ENCODE measurements at regions not wholly inside any gene's neighbourhood (a gene's known extent, or its start where the extent isn't known, plus 50 kb on each side); places are given as distances from the start of the nearest gene placed in this dataset.

DNA sequence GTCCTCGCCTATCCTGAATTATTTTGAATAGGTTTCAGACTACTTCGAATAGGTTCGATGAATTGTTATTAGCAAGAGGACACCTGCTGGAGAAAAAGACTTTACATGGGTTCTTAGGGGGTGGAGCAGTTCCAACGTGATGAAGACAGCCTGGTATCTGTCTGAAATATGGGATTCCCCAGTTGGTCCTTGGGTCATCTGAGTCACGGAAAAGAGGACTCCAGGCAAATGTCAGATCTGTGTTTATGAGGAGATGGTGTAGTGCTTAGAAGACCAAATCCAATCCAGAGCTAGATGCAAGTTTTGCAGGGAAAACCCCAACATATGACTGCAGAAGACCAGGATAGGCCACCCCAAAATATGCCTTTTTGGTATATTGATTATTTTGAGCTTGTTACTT lies 98.9 kb upstream of the IGSF10 start:
- no peak overlapping the region for H3K9ac ChIP-seq (ENCODE audit: control insufficient read depth, extremely low read depth, insufficient read depth, low read length)
- no peaks in the 10 kb centered on the region for H3K36me3 ChIP-seq (ENCODE audit: control insufficient read depth in 2 of 2, extremely low read depth in 1 of 2, insufficient read depth in 2 of 2, low read length in 2 of 2)
- H2AFZ ChIP-seq (ENCODE audit: control insufficient read depth, low read length), result no peak overlapping the region
- FAIRE-seq, result no peak
- dilution Hi-C loops (cut with MboI; ENCODE audit: extremely low pct_ligation_motif_present, low sequenced_read_pairs), result no loop called here
- no peak for DNase-seq (ENCODE audit: low read depth, low spot score)
- H4K20me1 ChIP-seq (ENCODE audit: control insufficient read depth, extremely low read depth, insufficient read depth, low read length), result no peaks in the 10 kb centered on the region
- no peaks in the 10 kb centered on the region for H3K4me1 ChIP-seq (ENCODE audit: control insufficient read depth, extremely low read depth, insufficient read depth, low read length)
- no peak overlapping the region for H3K27ac ChIP-seq (ENCODE audit: control insufficient read depth, insufficient read depth, low read length)
- H3K4me2 ChIP-seq (ENCODE audit: control insufficient read depth, extremely low read depth, insufficient read depth, low read depth, low read length), result no peak overlapping the region
- no peak overlapping the region for H3K4me3 ChIP-seq (ENCODE audit: control insufficient read depth in 2 of 3, extremely low read depth in 1 of 3, insufficient read depth in 2 of 3, low read depth in 1 of 3, low read length in 3 of 3)
- H3K27me3 ChIP-seq (ENCODE audit: control insufficient read depth, extremely low read depth, insufficient read depth, low read length), result no peaks in the 10 kb centered on the region
- no peak for TF ChIP-seq EZH2 (IDR thresholded peaks at IDR 0.05; ENCODE audit: low read length)
- TF ChIP-seq, protein P1, sequence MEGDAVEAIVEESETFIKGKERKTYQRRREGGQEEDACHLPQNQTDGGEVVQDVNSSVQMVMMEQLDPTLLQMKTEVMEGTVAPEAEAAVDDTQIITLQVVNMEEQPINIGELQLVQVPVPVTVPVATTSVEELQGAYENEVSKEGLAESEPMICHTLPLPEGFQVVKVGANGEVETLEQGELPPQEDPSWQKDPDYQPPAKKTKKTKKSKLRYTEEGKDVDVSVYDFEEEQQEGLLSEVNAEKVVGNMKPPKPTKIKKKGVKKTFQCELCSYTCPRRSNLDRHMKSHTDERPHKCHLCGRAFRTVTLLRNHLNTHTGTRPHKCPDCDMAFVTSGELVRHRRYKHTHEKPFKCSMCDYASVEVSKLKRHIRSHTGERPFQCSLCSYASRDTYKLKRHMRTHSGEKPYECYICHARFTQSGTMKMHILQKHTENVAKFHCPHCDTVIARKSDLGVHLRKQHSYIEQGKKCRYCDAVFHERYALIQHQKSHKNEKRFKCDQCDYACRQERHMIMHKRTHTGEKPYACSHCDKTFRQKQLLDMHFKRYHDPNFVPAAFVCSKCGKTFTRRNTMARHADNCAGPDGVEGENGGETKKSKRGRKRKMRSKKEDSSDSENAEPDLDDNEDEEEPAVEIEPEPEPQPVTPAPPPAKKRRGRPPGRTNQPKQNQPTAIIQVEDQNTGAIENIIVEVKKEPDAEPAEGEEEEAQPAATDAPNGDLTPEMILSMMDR (optimal IDR thresholded peaks at IDR 0.05 in 1 of 3, IDR thresholded peaks at IDR 0.05 in 1 of 3, conservative IDR thresholded peaks at IDR 0.05 in 1 of 3; ENCODE audit: extremely low read depth in 1 of 3, insufficient read depth in 2 of 3, low read length in 3 of 3), result no peak
- no peaks in the 10 kb centered on the region for H3K9me1 ChIP-seq (ENCODE audit: control insufficient read depth, extremely low read depth, insufficient read depth, low read length)
- no peaks in the 10 kb centered on the region for H3K9me3 ChIP-seq (ENCODE audit: control insufficient read depth, low read depth, low read length)
- no peaks in the 10 kb centered on the region for H3K79me2 ChIP-seq (ENCODE audit: control insufficient read depth, insufficient read depth, low read length)

DNA sequence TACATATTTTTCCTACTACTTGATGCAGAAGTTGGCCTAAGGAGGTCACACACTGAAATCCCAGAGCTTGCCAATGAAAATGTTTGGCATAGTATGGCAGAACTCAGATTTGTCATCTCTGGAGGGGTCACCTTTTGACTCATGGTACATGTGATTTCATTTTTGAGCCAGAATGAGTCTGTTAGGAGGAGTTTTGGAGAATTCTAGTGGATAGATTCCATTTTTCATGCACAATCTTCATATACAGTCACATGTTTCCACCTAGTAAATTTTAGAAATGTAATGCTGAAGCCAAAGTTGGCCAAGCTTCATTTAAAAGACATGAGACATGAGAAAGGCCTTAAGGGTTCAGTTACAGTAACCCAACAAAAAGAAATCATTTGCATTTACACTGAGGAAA lies 97.8 kb upstream of the IGSF10 start:
- no peaks in the 10 kb centered on the region for H3K9me3 ChIP-seq (ENCODE audit: control insufficient read depth, low read depth, low read length)
- no peaks in the 10 kb centered on the region for H3K79me2 ChIP-seq (ENCODE audit: control insufficient read depth, insufficient read depth, low read length)
- H3K9ac ChIP-seq (ENCODE audit: control insufficient read depth, extremely low read depth, insufficient read depth, low read length), result no peak overlapping the region
- FAIRE-seq, result no peak
- H3K4me1 ChIP-seq (ENCODE audit: control insufficient read depth, extremely low read depth, insufficient read depth, low read length), result no peaks in the 10 kb centered on the region
- H3K27me3 ChIP-seq (ENCODE audit: control insufficient read depth, extremely low read depth, insufficient read depth, low read length), result no peaks in the 10 kb centered on the region
- H2AFZ ChIP-seq (ENCODE audit: control insufficient read depth, low read length), result no peak overlapping the region
- H3K9me1 ChIP-seq (ENCODE audit: control insufficient read depth, extremely low read depth, insufficient read depth, low read length), result no peaks in the 10 kb centered on the region
- no peaks in the 10 kb centered on the region for H3K36me3 ChIP-seq (ENCODE audit: control insufficient read depth in 2 of 2, extremely low read depth in 1 of 2, insufficient read depth in 2 of 2, low read length in 2 of 2)
- dilution Hi-C loops (cut with MboI; ENCODE audit: extremely low pct_ligation_motif_present, low sequenced_read_pairs), result no loop called here
- no peak overlapping the region for H3K4me3 ChIP-seq (ENCODE audit: control insufficient read depth in 2 of 3, extremely low read depth in 1 of 3, insufficient read depth in 2 of 3, low read depth in 1 of 3, low read length in 3 of 3)
- no peak overlapping the region for H3K4me2 ChIP-seq (ENCODE audit: control insufficient read depth, extremely low read depth, insufficient read depth, low read depth, low read length)
- no peak overlapping the region for H3K27ac ChIP-seq (ENCODE audit: control insufficient read depth, insufficient read depth, low read length)
- no peak for DNase-seq (ENCODE audit: low read depth, low spot score)
- no peak for TF ChIP-seq EZH2 (IDR thresholded peaks at IDR 0.05; ENCODE audit: low read length)
- TF ChIP-seq, protein P1 (optimal IDR thresholded peaks at IDR 0.05 in 1 of 3, IDR thresholded peaks at IDR 0.05 in 1 of 3, conservative IDR thresholded peaks at IDR 0.05 in 1 of 3; ENCODE audit: extremely low read depth in 1 of 3, insufficient read depth in 2 of 3, low read length in 3 of 3), result no peak
- no peaks in the 10 kb centered on the region for H4K20me1 ChIP-seq (ENCODE audit: control insufficient read depth, extremely low read depth, insufficient read depth, low read length)
